ENCODE measurements at regions not wholly inside any gene's neighbourhood (a gene's known extent, or its start where the extent isn't known, plus 50 kb on each side); places are given as distances from the start of the nearest gene placed in this dataset.
"Not testable (repeated sequence)": the region's sequence is repeated elsewhere in the genome, so short reads cannot be mapped to it uniquely, and the experiment has no call there.

DNA sequence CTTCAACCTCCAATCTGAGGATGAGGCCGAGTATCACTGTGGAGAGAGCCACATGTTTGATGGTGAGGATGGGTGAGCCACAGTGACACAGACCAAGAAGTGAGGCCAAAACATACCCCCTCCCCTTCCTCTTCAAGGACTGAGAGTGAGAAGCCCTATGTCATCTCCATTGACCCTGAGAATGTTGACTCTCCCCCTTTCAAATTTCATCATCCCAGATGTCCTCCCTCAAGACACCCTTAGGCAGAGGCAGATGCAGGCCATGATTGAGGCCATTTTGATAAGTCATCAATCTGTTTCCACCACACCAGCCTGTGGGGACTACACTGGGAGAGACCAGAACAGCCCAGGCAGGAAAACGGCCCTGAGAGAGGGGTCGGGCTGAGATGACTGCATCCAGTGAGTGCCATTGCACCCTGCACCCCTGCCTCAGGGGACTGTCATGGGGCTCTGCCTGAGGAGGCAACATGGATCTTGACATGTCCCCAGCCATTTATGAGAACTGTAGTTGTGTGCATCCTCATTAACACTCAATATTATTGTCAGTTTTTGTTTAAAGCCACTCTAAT is 84.2 kb upstream of the IGLL5 start:
- DNase-seq (ENCODE audit: low spot score): no peak

DNA sequence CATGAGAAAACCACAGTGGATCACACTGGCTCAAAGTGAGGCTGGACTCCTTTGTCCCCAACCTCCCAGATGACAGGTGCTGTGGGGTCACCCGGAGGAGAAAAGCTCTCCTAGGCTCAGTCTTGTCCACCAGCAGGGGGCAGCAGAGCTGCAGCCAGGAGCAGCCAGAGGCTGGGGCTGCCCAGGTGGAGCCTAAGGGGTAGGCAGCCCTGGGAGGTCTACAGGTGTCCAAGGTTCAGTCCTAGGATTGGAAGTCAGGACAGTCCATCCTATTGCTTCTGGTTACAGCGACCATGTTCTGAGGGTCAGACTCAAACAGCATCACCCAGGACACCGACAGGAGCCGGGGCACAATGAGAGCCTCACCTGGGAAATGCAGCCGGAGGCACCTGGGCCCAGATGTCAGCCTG is 77.6 kb upstream of the IGLL5 start:
- DNase-seq (ENCODE audit: low spot score): no peak

DNA sequence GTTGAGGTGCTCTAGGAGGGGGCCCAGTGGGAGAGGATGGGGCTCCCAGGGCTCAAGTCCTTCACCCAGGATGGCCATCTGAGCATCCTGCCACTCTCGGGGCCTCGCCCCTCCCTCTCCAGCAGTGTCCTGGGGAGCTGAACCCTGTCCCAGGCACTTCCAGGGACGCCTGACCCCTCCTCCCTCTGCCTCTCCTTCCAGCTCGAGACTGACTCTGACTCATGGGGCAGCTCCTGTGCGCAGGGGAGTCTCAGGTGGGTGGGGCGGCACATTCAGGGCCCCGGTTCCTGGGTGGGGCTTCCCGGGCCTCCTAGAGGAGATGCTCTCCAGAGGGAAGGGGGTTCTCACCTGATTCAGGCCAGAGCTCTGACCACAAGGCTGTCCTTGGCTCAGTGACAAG is 77.1 kb upstream of the IGLL5 start:
- DNase-seq (ENCODE audit: low spot score): no peak

DNA sequence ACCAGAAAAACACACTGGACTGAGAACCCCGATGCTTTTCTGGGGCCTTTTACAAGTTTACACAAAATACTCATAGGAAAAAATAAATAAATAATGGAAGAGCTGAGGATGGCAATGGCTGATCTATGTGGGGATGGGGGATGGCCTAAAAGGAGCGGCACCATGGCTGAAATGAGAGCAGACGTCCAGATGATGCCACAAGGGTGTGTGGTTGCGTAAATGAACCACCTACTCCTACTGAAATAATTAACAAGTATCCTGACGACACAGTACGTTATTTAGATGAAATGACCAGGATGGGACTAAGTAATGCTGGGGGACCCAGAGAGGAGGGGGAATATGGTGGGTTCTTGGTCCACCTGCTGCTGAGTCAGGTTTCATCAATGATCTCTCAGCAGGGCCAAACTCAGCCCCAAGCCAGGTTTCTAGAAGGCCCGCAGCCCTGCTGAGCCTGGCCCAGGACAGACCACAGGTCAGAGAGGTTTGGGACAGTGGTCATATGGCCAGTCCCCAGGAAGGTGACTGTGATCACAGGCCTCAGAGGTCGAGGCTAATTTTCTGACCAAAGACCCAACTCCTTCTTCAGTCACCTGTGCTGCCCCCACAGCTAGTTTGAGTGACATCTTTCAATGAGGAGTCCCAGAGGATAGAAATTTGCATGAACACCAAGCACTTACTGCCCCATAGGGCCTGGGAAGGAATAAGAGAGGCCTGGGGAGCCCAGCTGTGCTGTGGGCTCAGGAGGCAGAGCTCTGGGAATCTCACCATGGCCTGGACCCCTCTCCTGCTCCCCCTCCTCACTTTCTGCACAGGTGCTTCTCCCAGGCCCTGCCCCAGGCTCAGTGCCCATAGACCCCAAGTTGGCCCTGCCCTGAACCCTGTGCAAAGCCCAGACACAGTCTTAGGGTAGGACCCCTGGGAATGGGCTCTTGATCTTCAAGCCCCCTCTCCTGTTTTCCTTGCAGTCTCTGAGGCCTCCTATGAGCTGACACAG is 76.3 kb upstream of the IGLL5 start:
- no peak for DNase-seq (ENCODE audit: low spot score)

DNA sequence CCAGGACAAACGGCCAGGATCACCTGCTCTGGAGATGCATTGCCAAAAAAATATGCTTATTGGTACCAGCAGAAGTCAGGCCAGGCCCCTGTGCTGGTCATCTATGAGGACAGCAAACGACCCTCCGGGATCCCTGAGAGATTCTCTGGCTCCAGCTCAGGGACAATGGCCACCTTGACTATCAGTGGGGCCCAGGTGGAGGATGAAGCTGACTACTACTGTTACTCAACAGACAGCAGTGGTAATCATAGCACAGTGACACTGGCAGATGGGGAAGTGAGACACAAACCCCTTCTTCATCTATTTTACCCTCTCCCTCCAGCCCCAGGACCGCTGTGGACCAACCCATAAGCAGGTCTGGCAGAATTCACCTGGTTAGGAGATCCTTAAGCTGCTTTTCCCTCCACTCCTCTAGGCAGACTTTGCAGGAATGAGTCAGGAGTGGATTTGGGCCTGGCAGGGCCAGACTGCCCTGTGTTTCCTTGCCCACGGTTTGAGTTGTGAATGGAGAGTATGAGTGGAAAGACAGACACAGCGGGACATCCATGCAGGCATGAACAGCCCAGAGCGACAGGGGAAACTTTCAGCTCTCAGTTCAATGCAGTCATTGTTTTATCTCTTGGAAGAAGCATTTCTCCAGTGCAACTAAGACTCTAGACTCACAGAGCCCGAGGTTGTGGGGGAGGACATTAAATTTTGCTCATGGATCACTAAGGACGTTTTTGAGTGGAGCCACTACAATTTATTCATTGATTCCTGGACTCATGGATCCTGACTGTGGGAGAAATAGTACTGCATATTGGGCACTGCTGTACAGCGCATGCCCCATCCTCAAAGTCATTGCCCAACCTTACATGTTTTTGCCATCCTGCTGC is 75.3 kb upstream of the IGLL5 start:
- no peak for DNase-seq (ENCODE audit: low spot score)

DNA sequence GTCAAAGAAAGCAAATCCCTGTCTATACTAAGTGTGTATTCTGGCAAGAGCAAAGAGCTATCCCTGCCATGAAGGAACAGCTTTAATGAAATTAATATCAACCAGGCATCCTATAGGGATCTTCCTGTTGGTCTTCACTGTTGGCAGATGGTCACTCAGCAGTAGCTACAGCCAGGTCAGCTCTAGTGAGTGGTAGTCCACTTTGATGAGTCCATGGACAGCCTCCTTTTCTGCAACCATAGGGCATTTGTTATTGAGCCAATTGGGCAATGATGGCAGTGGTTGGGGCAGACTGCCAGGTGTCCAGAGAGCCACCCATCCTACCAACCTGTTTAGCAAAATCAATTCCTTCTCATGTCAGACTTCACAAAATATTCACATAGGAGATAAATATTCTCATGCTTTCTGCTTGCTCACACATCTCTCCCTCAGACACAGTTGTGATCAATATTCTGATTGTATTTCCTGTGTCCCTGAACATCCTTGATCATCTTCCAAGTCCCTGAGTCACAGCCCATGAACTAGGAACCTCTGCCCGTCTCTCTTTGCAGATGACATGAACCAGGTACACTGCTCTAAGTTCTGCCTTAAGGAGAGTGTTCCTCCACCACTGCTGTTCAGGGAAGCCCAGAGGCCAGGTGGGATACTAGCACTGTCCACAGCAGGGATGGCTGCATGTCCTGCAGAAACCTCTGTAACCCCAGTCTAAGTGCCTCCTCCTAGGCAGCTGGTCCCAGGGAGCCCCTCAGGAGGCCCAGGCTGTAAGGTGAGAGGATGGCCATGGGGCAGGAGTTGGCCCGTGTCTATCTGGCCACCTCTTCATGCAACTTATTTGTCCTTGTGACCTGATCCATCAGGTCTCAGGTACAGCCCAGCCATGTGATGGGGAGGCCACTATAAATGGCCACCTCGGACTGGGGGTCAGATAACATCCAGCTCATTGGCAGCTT is 74.2 kb upstream of the IGLL5 start:
- DNase-seq (ENCODE audit: low spot score): no peak

DNA sequence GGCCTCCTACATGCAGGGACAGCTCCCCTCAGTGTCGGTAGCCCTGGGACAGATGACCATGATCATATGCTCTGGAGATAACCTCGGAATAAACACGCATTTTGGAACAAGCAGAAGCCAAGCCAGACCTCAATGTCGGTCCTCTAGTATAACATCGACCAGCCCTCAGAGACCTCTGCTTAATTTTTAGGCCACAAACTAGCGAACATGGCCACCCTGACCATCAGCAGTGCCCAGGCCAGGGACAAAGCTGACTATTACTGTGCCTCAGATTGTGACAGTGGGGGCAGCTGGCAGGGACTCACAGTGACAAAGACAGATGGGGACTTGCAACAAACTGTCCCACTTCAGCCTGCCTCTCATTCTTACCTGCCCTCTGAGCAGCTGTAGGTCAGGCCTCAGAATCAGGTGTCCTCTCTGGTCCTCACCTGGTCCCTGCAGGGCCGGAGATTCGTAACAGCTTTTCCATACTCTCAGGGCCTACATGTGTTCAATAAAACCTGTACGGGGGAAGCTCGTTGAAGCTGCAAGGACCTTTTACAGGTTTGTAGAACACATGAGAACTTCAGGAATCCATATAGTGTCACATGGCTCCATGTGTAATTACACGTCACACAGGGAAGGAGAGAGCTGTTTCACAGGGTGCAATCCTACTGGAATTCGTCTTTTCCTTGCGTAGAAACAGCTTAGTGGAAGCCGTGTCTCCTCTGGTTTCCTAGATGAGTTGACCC is 72.8 kb upstream of the IGLL5 start:
- no peak for DNase-seq (ENCODE audit: low spot score)

DNA sequence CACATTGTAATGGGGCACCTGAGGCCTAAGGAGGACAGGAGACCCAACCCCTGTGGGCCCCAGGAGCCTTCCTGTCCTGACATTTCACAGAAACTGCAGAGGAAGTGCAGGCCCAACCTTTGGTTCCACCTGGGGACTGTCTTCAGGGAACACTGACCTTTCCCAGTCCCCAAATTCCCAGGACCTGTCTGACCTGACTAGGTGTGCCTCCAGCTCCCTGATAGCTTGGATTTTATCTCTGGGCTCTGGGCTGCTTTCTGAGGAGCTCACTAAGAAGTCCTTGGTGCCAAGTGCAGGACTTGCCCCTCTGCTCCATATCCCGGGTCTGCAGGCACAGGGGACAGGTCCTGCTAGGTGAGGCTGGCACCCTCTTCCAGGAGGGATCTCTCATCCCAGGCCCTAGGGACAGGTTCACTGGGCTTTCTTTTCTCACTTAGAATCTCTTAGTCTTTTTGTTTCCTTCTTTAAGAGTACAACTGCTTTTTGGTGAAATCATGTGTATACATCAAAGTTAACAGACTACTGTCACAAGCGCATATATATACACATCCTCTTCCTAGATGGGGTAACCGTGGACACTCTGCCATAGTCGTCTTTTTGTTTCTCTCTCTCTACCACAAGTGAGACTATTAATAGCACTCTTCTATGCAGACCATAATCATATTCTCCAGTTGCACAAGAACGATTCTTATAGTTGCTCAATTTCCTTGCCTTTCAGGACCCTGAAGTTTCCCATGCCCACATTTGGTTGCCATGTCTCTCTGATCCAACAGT is 72.0 kb upstream of the IGLL5 start:
- DNase-seq (ENCODE audit: low spot score): no peak

DNA sequence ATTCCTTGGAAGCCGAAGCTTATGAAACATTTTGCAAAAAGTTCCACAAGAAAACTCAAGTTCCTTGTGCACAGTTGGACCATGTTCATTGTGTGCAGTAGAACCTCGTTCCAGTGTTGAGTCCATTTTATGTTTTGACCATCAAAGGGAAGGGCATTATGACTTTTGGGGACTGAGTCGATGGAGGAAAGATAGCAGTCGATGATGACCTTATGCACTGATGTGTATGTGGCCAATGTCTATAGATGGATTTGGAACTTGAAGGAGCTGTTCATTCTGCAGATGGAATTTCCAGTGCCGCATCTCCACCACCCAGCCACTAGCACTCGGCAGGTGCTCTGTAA is 71.5 kb upstream of the IGLL5 start:
- DNase-seq (ENCODE audit: low spot score): no peak

DNA sequence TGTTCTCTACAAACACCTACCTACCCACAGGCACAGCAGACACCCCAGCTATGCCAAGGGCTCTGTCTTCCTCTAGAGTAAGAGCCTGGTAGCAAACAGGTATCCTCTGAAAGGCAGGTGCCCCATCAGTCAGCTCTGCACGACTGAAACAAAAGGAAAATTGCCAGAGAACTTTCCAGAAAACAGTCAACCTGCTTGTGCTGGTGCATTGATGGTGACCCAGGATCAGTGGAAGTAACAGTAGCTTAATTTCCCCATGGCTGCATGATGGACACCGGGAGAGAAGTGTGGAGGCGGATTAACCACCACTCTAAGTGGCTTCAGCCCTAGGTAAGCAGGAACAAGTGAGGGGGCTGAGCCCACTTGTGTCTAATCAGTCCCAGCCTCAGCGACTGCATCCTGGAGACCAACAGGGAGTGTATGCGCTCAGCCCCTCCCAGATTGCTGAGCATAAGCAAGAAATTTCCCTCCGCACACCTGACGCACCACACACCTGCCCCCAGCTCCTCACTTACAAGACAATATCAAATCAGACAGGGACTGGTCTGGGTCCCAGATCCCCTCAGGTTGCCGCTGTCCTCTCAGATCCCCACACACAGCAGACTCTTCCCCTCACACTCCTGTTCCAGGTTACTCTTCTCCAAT is 70.7 kb upstream of the IGLL5 start:
- DNase-seq (ENCODE audit: low spot score): no peak

DNA sequence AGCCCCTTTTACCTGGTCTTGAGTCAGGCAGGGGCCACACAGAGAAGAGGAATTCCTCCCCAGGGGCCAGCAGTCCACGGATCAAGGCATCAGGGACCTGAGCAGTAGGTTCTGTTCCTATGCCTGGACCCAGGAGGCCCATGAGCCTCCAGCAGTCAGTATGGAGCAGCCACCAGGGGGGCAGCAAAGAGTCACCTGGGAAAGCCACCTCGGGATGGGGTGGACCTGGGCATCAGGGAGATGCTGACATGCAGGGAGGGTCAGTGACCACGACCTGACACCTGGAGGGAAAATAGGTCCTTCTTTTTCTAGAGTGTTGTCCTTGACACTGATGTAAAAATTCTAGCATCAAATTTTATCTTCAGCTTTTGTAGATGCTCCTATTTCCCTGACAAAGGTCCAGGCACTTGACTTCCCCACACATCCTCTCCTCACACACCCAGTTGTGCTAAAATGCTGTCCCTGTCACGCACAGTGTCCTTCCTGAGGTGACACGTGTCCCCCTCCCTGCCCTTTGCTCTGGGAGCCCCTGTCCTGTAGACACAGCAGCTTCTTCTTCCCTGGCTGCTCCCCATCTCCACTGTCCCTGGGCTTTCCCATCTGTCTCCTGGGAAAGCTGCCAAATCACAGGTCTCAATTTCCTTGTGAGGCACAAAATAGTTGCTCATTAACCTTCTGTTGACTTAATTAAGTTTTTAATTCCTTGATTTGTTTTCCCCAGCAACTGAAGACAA is 70.0 kb upstream of the IGLL5 start:
- no peak for DNase-seq (ENCODE audit: low spot score)

DNA sequence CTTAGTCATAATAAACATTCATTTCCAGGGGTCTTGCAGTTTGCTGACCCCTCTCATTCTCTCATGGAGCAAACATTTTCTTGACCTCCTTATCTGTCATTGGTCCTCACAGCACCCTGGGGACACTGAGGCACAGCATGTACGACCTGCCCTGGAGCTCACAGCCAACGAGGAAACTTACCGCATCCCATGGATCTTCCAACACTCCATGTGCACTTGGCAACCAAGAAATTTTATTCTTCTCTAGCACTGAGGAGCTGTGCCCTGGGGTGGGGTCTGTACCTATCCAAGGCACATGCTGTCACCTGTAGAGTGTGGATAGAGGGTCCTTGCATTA is 69.4 kb upstream of the IGLL5 start:
- DNase-seq (ENCODE audit: low spot score): no peak

DNA sequence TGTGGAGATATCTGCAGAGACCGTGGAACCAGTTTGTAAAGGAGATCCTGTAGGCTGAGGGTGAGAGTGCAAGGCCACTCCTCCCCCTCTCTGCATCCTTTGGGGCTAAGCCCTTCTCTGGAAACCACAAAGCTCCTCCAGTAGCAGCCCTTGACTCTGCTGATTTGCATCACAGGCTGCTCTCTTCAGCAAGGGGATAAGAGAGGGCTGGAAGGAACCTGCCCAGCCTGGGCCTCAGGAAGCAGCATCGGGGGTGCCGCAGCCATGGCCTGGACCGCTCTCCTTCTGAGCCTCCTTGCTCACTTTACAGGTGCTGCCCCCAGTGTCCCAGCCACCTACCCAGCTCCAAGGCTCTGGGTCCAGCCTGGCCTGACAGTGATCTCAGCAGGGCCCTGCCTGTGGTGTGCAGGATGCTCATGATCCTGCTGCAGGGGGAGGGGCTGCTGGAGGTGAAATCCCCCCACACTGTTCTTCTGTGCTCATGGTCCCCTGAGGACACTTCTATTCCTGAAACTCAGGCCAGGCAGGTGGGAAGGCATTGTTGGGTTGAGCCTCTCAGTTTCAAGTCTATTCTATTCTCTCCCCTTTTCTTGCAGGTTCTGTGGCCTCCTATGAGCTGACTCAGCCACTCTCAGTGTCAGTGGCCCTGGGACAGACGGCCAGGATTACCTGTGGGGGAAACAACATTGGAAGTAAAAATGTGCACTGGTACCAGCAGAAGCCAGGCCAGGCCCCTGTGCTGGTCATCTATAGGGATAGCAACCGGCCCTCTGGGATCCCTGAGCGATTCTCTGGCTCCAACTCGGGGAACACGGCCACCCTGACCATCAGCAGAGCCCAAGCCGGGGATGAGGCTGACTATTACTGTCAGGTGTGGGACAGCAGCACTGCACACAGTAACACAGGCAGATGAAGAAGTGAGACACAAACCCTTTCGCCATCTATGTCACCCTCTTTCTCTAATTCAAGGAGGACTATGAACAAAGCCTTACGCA is 68.5 kb upstream of the IGLL5 start:
- peak; percentile 11 for DNase-seq (ENCODE audit: low spot score)

DNA sequence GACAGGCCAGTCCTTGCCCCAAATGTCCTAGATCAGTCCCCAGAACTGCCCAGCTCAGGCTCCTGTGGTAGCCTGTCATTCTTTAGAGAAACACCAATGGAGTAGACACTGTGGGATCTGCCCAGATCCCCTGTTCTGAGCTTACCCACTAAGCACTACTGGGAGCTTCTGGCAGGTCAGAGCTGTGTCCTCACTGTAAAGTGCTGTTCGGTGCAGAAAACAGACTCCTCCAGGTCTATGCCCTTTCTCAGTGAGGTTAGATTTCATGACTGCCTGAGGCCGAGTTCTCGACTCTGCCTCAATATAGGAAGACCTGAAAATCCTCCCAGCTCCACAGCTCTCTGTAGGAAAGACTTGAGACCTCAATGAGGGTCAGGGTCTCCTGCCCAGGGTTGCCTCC is 67.5 kb upstream of the IGLL5 start:
- no peak for DNase-seq (ENCODE audit: low spot score)

DNA sequence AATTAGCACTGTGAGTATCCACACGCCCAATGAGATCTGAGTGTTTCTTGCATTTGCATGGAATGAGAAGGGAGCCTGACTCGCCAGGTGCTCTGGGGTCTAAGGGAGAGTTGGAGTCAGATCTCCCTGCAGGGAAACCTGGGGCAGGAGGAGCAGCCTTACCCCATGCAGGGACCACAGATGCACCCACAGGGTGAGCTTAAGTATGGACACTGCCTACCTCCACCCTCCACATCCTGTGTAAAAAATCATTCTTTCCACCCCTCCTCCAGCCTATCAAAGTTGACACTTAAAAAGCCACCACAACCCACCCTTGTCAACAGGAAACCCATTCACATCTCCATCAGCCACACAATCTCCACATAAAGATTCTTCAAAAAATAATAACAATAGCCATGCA is 67.0 kb upstream of the IGLL5 start:
- peak; percentile 29 for DNase-seq (ENCODE audit: low spot score)

DNA sequence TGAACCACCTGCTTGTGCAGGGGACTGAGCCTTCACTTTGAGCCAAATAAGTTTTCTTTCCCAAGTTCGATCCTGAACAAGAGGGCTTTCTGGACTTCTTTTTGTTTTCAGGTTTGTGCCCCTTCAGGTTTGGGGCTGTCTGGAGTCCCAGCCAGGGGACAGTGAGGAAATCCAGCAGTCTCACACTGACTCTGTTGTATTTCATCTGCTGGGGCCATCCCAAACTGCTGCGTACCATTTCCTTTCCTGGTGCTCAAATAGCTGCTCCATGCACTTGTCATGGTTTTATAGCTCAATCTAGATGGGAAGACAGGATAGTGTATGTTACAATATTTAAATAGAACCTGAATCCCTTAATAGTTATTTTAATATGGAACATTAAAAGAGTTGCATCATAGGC is 66.3 kb upstream of the IGLL5 start:
- no peak for DNase-seq (ENCODE audit: low spot score)

DNA sequence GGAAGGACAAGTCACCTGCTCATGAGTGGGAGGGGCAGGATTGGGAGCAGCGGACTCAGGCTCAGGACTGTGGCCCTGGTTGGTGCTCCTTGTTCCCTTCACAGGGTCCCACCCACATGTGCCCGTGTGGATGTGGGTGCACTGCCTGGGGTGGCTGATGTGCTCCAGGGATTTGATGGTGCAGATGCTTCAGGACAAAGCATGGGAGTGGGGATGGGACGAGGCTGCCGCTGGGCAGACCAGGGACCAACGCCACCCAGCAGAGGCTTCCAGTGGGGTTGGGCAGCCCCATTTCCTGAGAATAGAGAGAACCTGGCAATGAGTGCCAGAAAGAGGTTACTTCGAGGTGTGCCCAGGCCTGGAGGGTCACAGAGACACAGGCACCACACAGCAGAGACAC is 65.5 kb upstream of the IGLL5 start:
- DNase-seq (ENCODE audit: low spot score): no peak

DNA sequence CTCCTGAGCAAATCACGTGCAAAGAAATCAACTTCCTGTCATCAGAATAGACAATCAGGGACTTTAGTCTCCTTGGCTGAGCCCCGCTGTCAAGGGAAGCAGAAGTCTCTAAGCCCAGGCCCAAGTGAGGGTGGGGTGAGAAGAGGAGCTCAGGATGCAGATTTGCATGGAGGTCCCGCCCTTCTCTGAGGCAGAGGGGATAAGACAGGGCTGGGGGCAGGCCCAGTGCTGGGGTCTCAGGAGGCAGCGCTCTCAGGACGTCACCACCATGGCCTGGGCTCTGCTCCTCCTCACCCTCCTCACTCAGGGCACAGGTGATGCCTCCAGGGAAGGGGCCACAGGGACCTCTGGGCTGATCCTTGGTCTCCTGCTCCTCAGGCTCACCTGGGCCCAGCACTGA is 65.1 kb upstream of the IGLL5 start:
- DNase-seq (ENCODE audit: low spot score): not testable (repeated sequence)
